ENCODE measurements at regions not wholly inside any gene's neighbourhood (a gene's known extent, or its start where the extent isn't known, plus 50 kb on each side); places are given as distances from the start of the nearest gene placed in this dataset.

DNA sequence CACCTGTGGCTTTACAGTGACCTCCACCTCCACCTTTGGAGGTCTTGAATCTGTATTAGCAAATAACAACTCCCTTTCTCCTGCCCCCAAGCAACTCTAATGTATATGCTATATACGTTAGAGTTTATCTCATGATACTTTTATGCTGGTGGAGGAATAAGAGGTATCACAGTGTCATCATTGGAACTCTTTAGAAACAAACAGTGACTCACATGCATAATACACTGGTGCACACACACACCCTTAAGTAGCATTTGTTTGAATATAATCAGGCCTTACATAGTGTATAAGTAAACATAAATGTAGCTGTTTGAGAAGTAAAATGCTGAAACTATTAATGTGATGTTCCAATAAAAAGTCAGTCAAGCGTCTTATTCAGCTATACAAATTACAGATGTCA, 280.2 kb upstream of the C2CD4B start:
- Histone ChIP-seq H3K36me3 (ENCODE audit: insufficient read depth, low read length) (no peaks in the 10 kb centered on the region), H4K20me1 (ENCODE audit: insufficient read depth) (no peaks in the 10 kb centered on the region), H3K4me2 (ENCODE audit: low read length) (no peak overlapping the region), H3K27me3 (ENCODE audit: insufficient read depth, low read depth, low read length) (no peaks in the 10 kb centered on the region), H3K9ac (ENCODE audit: low read length) (no peak overlapping the region), H3K9me2 (ENCODE audit: insufficient read depth, low read length) (no peaks in the 10 kb centered on the region), H3K9me3 (ENCODE audit: low read length) (no peaks in the 10 kb centered on the region), H3K27ac (ENCODE audit: low read length) (no peak overlapping the region), H3K79me2 (replicated peaks; ENCODE audit: insufficient read depth, low read length) (no peaks in the 10 kb centered on the region), H2AFZ (ENCODE audit: low read depth, low read length) (no peak overlapping the region), H3F3A (ENCODE audit: insufficient read depth, low read length, poor library complexity, severe bottlenecking) (no peaks in the 10 kb centered on the region), H3K4me3 (ENCODE audit: low read length) (no peak overlapping the region)
- no peak for TF ChIP-seq POLR2AphosphoS5 (IDR thresholded peaks at IDR 0.05)
- TF ChIP-seq EP300 (conservative IDR thresholded peaks at IDR 0.05; ENCODE audit: poor library complexity, severe bottlenecking), result no peak
- no peak for TF ChIP-seq EZH2 (IDR thresholded peaks at IDR 0.05; ENCODE audit: borderline replicate concordance, insufficient read depth, low read length, poor library complexity, severe bottlenecking)
- TF ChIP-seq, protein P1, sequence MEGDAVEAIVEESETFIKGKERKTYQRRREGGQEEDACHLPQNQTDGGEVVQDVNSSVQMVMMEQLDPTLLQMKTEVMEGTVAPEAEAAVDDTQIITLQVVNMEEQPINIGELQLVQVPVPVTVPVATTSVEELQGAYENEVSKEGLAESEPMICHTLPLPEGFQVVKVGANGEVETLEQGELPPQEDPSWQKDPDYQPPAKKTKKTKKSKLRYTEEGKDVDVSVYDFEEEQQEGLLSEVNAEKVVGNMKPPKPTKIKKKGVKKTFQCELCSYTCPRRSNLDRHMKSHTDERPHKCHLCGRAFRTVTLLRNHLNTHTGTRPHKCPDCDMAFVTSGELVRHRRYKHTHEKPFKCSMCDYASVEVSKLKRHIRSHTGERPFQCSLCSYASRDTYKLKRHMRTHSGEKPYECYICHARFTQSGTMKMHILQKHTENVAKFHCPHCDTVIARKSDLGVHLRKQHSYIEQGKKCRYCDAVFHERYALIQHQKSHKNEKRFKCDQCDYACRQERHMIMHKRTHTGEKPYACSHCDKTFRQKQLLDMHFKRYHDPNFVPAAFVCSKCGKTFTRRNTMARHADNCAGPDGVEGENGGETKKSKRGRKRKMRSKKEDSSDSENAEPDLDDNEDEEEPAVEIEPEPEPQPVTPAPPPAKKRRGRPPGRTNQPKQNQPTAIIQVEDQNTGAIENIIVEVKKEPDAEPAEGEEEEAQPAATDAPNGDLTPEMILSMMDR (IDR thresholded peaks at IDR 0.05; ENCODE audit: poor library complexity, severe bottlenecking), result no peak
- TF ChIP-seq, protein P2, sequence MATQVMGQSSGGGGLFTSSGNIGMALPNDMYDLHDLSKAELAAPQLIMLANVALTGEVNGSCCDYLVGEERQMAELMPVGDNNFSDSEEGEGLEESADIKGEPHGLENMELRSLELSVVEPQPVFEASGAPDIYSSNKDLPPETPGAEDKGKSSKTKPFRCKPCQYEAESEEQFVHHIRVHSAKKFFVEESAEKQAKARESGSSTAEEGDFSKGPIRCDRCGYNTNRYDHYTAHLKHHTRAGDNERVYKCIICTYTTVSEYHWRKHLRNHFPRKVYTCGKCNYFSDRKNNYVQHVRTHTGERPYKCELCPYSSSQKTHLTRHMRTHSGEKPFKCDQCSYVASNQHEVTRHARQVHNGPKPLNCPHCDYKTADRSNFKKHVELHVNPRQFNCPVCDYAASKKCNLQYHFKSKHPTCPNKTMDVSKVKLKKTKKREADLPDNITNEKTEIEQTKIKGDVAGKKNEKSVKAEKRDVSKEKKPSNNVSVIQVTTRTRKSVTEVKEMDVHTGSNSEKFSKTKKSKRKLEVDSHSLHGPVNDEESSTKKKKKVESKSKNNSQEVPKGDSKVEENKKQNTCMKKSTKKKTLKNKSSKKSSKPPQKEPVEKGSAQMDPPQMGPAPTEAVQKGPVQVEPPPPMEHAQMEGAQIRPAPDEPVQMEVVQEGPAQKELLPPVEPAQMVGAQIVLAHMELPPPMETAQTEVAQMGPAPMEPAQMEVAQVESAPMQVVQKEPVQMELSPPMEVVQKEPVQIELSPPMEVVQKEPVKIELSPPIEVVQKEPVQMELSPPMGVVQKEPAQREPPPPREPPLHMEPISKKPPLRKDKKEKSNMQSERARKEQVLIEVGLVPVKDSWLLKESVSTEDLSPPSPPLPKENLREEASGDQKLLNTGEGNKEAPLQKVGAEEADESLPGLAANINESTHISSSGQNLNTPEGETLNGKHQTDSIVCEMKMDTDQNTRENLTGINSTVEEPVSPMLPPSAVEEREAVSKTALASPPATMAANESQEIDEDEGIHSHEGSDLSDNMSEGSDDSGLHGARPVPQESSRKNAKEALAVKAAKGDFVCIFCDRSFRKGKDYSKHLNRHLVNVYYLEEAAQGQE (IDR thresholded peaks at IDR 0.05; ENCODE audit: borderline replicate concordance), result no peak
- TF ChIP-seq MXI1 (conservative IDR thresholded peaks at IDR 0.05; ENCODE audit: poor library complexity, severe bottlenecking), result no peak
- no peak for TF ChIP-seq RAD21 (conservative IDR thresholded peaks at IDR 0.05)
- no peak for TF ChIP-seq SMC3 (conservative IDR thresholded peaks at IDR 0.05; ENCODE audit: poor library complexity)
- no peak for TF ChIP-seq TAF1 (IDR thresholded peaks at IDR 0.05; ENCODE audit: low read depth)

DNA sequence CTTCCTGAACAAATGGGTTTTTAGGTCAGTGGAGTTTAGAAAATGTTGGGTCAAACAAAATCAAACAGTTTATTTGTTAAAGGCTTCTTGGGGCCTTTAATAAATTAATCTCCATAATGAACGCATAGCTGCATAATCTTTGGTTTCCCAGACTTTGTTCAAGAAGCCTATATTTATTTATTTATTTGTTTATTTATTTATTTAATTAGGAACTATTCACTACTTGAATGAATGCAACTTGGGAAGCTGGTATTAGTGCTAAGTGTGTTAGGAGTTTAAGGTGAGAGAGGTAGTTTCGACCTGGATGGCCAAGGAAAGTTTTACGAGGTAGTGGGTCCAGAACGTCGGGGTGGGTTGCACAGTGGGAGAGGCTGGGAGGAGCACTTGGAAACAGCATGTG, 281.9 kb upstream of the C2CD4B start:
- Histone ChIP-seq H2AFZ (ENCODE audit: low read depth, low read length) (no peak overlapping the region), H3K36me3 (ENCODE audit: insufficient read depth, low read length) (no peaks in the 10 kb centered on the region), H3F3A (ENCODE audit: insufficient read depth, low read length, poor library complexity, severe bottlenecking) (no peaks in the 10 kb centered on the region), H3K9me3 (ENCODE audit: low read length) (no peaks in the 10 kb centered on the region), H3K4me2 (ENCODE audit: low read length) (no peak overlapping the region), H3K27me3 (ENCODE audit: insufficient read depth, low read depth, low read length) (no peaks in the 10 kb centered on the region), H3K9me2 (ENCODE audit: insufficient read depth, low read length) (no peaks in the 10 kb centered on the region), H3K9ac (ENCODE audit: low read length) (no peak overlapping the region), H3K79me2 (replicated peaks; ENCODE audit: insufficient read depth, low read length) (no peaks in the 10 kb centered on the region), H3K4me3 (ENCODE audit: low read length) (no peak overlapping the region), H4K20me1 (ENCODE audit: insufficient read depth) (no peaks in the 10 kb centered on the region), H3K27ac (ENCODE audit: low read length) (no peak overlapping the region)
- TF ChIP-seq MXI1 (conservative IDR thresholded peaks at IDR 0.05; ENCODE audit: poor library complexity, severe bottlenecking), result no peak
- TF ChIP-seq, protein P2 (IDR thresholded peaks at IDR 0.05; ENCODE audit: borderline replicate concordance), result no peak
- TF ChIP-seq EP300 (conservative IDR thresholded peaks at IDR 0.05; ENCODE audit: poor library complexity, severe bottlenecking), result no peak
- TF ChIP-seq EZH2 (IDR thresholded peaks at IDR 0.05; ENCODE audit: borderline replicate concordance, insufficient read depth, low read length, poor library complexity, severe bottlenecking), result no peak
- no peak for TF ChIP-seq RAD21 (conservative IDR thresholded peaks at IDR 0.05)
- TF ChIP-seq TAF1 (IDR thresholded peaks at IDR 0.05; ENCODE audit: low read depth), result no peak
- no peak for TF ChIP-seq SMC3 (conservative IDR thresholded peaks at IDR 0.05; ENCODE audit: poor library complexity)
- TF ChIP-seq POLR2AphosphoS5 (IDR thresholded peaks at IDR 0.05), result no peak
- TF ChIP-seq, protein P1 (IDR thresholded peaks at IDR 0.05; ENCODE audit: poor library complexity, severe bottlenecking), result no peak
